Testis (tissue), 2 donors: ENCODE measurements at regions not wholly inside any gene's neighbourhood (a gene's known extent, or its start where the extent isn't known, plus 50 kb on each side); places are given as distances from the start of the nearest gene placed in this dataset.

Experiments used
- POLR2A ChIP-seq: fragments of 450-650 bp; IDR thresholded peaks from one replicate; pipeline ENCODE4 v1.6.1; 2017; ENCODE audit warnings: antibody characterized with exemption, mild to moderate bottlenecking, moderate library complexity
- TF ChIP-seq, protein P1 (sequence below), 3 experiments: fragments of 450-650 bp in 2 of 3; fragments of 200-600 bp in 1 of 3; sonication (generic) in 1 of 3; IDR thresholded peaks; one replicate each; pipeline ENCODE4 v1.5.1; 2016 to 2019; ENCODE audit warnings: antibody characterized with exemption in 3 of 3, mild to moderate bottlenecking in 2 of 3, moderate library complexity in 1 of 3

DNA sequence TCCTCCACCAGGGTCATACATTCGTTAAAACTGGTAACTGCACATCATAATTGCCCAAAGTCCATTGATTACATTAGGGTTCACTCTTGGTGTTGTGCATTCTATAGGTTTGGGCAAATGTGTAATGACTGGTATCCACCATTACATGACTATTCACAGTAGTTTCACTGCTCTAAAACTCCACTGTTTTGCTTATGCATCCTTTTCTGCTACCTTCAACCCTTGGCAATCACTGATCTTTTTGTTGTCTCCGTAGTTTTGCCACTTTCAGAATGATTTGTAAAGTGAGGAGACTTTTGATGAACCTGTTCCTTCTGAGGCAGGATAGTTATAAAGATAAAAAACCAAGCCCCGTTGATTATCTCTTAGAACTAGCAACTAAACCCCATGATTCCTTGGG, 187.3 kb upstream of the MCHR2 start:
- TF ChIP-seq, protein P1, sequence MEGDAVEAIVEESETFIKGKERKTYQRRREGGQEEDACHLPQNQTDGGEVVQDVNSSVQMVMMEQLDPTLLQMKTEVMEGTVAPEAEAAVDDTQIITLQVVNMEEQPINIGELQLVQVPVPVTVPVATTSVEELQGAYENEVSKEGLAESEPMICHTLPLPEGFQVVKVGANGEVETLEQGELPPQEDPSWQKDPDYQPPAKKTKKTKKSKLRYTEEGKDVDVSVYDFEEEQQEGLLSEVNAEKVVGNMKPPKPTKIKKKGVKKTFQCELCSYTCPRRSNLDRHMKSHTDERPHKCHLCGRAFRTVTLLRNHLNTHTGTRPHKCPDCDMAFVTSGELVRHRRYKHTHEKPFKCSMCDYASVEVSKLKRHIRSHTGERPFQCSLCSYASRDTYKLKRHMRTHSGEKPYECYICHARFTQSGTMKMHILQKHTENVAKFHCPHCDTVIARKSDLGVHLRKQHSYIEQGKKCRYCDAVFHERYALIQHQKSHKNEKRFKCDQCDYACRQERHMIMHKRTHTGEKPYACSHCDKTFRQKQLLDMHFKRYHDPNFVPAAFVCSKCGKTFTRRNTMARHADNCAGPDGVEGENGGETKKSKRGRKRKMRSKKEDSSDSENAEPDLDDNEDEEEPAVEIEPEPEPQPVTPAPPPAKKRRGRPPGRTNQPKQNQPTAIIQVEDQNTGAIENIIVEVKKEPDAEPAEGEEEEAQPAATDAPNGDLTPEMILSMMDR (IDR thresholded peaks at IDR 0.05): no peak
- no peak for TF ChIP-seq POLR2A
